Natural killer cell (primary cell): ENCODE measurements at regions not wholly inside any gene's neighbourhood (a gene's known extent, or its start where the extent isn't known, plus 50 kb on each side); places are given as distances from the start of the nearest gene placed in this dataset.

Experiments
- ATAC-seq, 3 donors: fragments of 150-1000 bp in 2 of 3; fragments of 200-7000 bp in 1 of 3; cut with Tn5 transposase; 1 replicate in 1 of 3; 2 replicates in 2 of 3; pipeline ENCODE4 v1.10.0; 2021; ENCODE audit warnings: mild to moderate bottlenecking in 2 of 3, moderate library complexity in 2 of 3
- DNase-seq, 2 donors: peaks; one replicate each; pipeline versions ENCODE4 v3.0.0 to v3.0.0-alpha.2; 2013 to 2021; ENCODE audit warnings: mixed read lengths in 1 of 2
- H3K27ac ChIP-seq: one replicate; pipeline ENCODE4 v1.5.1; 2013; ENCODE audit warnings: mild to moderate bottlenecking, low read length
- H3K27me3 ChIP-seq: one replicate; pipeline ENCODE4 v1.6.1; 2013; ENCODE audit warnings: low read length; ENCODE audit not compliant: control insufficient read depth, insufficient read depth
- H3K36me3 ChIP-seq: one replicate; pipeline ENCODE4 v1.6.1; 2013; ENCODE audit warnings: low read length; ENCODE audit not compliant: control insufficient read depth, insufficient read depth
- H3K4me1 ChIP-seq: one replicate; pipeline ENCODE4 v1.6.1; 2013; ENCODE audit warnings: low read length; ENCODE audit not compliant: control insufficient read depth, insufficient read depth
- H3K4me3 ChIP-seq: one replicate; pipeline ENCODE4 v1.5.1; 2013; ENCODE audit warnings: low read length
- H3K9me3 ChIP-seq: one replicate; pipeline ENCODE4 v1.6.1; 2013; ENCODE audit warnings: low read length; ENCODE audit not compliant: control insufficient read depth, insufficient read depth
- H3K27ac Mint-ChIP-seq, 2 donors: one replicate each; pipeline ENCODE4 v1.8.0; 2022; ENCODE audit warnings: mild to moderate bottlenecking in 2 of 2, mixed read lengths in 2 of 2, moderate library complexity in 1 of 2
- H3K27me3 Mint-ChIP-seq, 2 donors: one replicate each; pipeline ENCODE4 v1.8.0; 2022; ENCODE audit warnings: low read depth in 2 of 2, mixed read lengths in 2 of 2
- H3K36me3 Mint-ChIP-seq: one replicate; pipeline ENCODE4 v1.8.0; 2022; ENCODE audit warnings: mixed read lengths
- H3K4me1 Mint-ChIP-seq, 2 donors: one replicate each; pipeline ENCODE4 v1.8.0; 2022; ENCODE audit warnings: mixed read lengths in 2 of 2
- H3K4me3 Mint-ChIP-seq: one replicate; pipeline ENCODE4 v1.8.0; 2022; ENCODE audit warnings: mild to moderate bottlenecking, moderate library complexity, mixed read lengths
- H3K9me3 Mint-ChIP-seq, 2 donors: one replicate each; pipeline ENCODE4 v1.8.0; 2022; ENCODE audit warnings: mixed read lengths in 2 of 2
- WGBS: methylation state at CpG from one replicate; pipeline ENCODE4 v1.1.7; 2013; ENCODE audit warnings: missing lambda C conversion rate; ENCODE audit not compliant: insufficient coverage; 5-methylcytosine and 5-hydroxymethylcytosine counted together
- intact Hi-C: fragments of 100-400 bp; cut with micrococcal nuclease; formaldehyde crosslinking; loops from one replicate; pipeline ENCODE4 v1.14.2; 2022
- TF ChIP-seq, protein P1 (sequence below): fragments of 200-600 bp; IDR thresholded peaks from one replicate; pipeline ENCODE4 v1.8.0; 2022; ENCODE audit warnings: antibody characterized with exemption

DNA sequence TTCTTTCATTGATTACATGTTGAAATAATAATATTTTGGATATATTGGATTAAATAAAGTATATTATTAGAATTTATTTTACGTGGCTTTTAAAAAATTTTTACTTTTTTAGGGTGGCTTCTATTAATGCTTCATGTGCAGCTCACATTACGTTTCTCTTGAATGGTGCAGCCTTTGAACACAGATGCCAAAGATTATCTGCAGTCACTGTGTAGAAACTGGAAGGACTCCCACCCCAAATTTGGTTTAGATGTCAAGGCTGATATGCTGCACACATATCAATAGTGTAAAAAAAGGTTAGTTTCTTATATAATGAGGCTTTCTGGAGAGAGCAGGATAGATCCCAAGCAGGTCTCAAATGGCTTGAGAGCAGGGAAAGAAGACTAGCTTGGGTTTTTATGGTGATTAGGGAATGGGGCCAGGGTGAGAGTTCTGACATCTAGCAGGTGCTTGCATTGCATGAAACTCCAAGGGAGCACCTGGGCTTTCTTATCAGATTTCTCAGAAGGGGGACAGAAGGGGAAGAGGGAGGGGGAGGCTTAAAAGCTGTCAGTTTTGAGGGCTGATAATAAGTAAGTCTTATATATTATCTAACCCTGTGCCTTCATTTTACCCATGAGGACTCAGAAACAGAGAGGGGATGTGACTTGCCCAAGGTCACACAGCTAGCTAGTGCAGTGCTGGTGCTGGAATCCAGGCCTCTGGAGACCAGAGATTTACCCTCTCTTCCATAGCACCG lies 89.6 kb downstream of the CHST2 start:
- WGBS, result 88% methylated on average over 2 of the region's 3 CpGs
- no peak overlapping the region for H3K4me3 ChIP-seq
- H3K27me3 Mint-ChIP-seq, result no peaks in the 10 kb centered on the region
- ATAC-seq, result no peak
- H3K4me1 ChIP-seq, result peaks cover 6% of the 10 kb centered on the region
- H3K4me3 Mint-ChIP-seq, result no peak overlapping the region
- no peaks in the 10 kb centered on the region for H3K27me3 ChIP-seq
- no peaks in the 10 kb centered on the region for H3K9me3 ChIP-seq
- H3K9me3 Mint-ChIP-seq, result no peaks in the 10 kb centered on the region
- no peak for DNase-seq
- TF ChIP-seq, protein P1, sequence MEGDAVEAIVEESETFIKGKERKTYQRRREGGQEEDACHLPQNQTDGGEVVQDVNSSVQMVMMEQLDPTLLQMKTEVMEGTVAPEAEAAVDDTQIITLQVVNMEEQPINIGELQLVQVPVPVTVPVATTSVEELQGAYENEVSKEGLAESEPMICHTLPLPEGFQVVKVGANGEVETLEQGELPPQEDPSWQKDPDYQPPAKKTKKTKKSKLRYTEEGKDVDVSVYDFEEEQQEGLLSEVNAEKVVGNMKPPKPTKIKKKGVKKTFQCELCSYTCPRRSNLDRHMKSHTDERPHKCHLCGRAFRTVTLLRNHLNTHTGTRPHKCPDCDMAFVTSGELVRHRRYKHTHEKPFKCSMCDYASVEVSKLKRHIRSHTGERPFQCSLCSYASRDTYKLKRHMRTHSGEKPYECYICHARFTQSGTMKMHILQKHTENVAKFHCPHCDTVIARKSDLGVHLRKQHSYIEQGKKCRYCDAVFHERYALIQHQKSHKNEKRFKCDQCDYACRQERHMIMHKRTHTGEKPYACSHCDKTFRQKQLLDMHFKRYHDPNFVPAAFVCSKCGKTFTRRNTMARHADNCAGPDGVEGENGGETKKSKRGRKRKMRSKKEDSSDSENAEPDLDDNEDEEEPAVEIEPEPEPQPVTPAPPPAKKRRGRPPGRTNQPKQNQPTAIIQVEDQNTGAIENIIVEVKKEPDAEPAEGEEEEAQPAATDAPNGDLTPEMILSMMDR, result no peak
- no peaks in the 10 kb centered on the region for H3K36me3 ChIP-seq
- no peak overlapping the region for H3K27ac Mint-ChIP-seq
- H3K27ac ChIP-seq, result no peak overlapping the region
- H3K36me3 Mint-ChIP-seq, result no peaks in the 10 kb centered on the region
- intact Hi-C loops, result no loop called here
- H3K4me1 Mint-ChIP-seq, result peaks cover 23 to 26% of the 10 kb centered on the region in 2 donors

DNA sequence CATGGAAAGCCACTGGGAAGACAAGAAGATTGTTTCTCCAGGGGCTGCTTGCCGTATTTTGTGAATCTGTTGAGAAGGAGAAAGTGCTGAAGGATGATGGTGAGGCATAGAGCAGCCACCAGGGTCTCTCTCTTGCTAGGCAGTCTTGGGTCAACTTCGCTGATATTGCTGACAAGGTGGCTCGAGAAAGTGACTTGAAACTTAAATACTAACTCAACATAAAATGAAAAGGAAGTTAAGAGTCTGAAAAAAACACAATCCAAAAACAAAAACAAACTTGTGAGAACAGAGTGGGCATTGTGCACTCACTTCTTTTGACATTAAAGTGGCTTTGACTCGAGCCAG lies 90.1 kb downstream of the CHST2 start:
- Mint-ChIP-seq H3K9me3 (no peaks in the 10 kb centered on the region), H3K36me3 (no peaks in the 10 kb centered on the region), H3K4me1 (peaks cover 19 to 26% of the 10 kb centered on the region in 2 donors), H3K27ac (no peak overlapping the region), H3K27me3 (no peaks in the 10 kb centered on the region), H3K4me3 (no peak overlapping the region)
- Histone ChIP-seq H3K27me3 (no peaks in the 10 kb centered on the region), H3K4me3 (no peak overlapping the region), H3K27ac (no peak overlapping the region), H3K9me3 (no peaks in the 10 kb centered on the region), H3K4me1 (peaks cover 6% of the 10 kb centered on the region), H3K36me3 (no peaks in the 10 kb centered on the region)
- TF ChIP-seq, protein P1, result no peak
- WGBS, result 68% methylated on average over 2 of the region's 4 CpGs
- intact Hi-C loops, result no loop called here
- DNase-seq (no peak), ATAC-seq (no peak)

DNA sequence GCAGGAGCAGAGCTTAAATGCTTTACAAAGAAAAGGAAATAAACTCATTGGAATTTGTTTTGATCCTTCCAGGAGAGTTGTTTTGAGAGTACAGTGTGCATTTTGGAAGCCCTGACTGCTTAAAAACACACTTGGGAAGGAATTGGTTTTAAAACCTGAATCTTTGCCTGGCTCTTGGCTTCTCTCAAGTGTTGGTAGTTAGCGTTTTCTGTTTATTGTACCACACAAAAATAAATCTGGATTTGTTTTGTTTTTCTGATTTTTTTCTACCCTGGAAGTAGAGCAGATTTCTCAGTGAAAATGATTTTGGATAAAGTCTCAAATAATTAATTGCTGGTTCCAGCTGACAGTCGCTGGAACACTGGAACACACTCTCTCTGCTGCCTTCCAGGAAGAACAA lies 90.6 kb downstream of the CHST2 start:
- TF ChIP-seq, protein P1, result no peak
- intact Hi-C loops, result no loop called here
- no peaks in the 10 kb centered on the region for H3K9me3 Mint-ChIP-seq

DNA sequence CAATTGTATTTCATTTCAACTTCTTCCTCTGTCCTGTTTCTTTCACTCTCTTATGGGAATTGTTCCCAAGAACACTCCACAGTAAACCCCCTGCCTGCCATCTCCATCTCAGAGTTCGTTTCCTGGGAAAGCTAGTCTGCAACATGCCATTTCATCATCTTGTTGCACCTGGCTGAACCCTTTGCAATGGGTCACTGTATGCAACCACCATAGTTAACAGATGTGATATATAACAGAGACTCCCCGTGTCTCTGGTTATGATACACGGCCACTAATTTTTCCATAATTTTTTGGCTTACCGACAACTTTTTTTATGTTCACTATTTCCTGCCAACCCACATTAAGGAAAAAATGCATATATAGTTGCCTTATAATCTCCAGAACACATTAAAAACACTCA lies 95.5 kb downstream of the CHST2 start:
- WGBS, result 89% methylated on average over 4 of the region's 4 CpGs
- intact Hi-C loops, result no loop called here
- H3K4me3 Mint-ChIP-seq, result no peak overlapping the region
- Histone ChIP-seq H3K27ac (no peak overlapping the region), H3K27me3 (no peaks in the 10 kb centered on the region), H3K36me3 (no peaks in the 10 kb centered on the region), H3K4me3 (no peak overlapping the region), H3K4me1 (peaks cover 7% of the 10 kb centered on the region), H3K9me3 (no peaks in the 10 kb centered on the region)
- H3K27me3 Mint-ChIP-seq, result no peaks in the 10 kb centered on the region
- H3K9me3 Mint-ChIP-seq, result no peaks in the 10 kb centered on the region
- H3K27ac Mint-ChIP-seq, result no peak overlapping the region
- H3K4me1 Mint-ChIP-seq, result peaks cover 24 to 31% of the 10 kb centered on the region in 2 donors
- ATAC-seq (no peak), DNase-seq (no peak)
- no peaks in the 10 kb centered on the region for H3K36me3 Mint-ChIP-seq
- TF ChIP-seq, protein P1, result no peak

More for the DNA sequence above, 90.6 kb downstream of the CHST2 start:
- Mint-ChIP-seq H3K27ac (no peak overlapping the region), H3K36me3 (no peaks in the 10 kb centered on the region), H3K4me1 (peaks cover 19 to 26% of the 10 kb centered on the region in 2 donors), H3K27me3 (no peaks in the 10 kb centered on the region), H3K4me3 (no peak overlapping the region)
- ATAC-seq (no peak), DNase-seq (no peak)
- H3K9me3 ChIP-seq, result no peaks in the 10 kb centered on the region
- H3K27ac ChIP-seq, result no peak overlapping the region
- H3K4me1 ChIP-seq, result peaks cover 6% of the 10 kb centered on the region
- H3K4me3 ChIP-seq, result no peak overlapping the region
- H3K27me3 ChIP-seq, result no peaks in the 10 kb centered on the region
- 90% methylated on average over 1 of the region's 2 CpGs for WGBS
- H3K36me3 ChIP-seq, result no peaks in the 10 kb centered on the region
